ENCODE measurements at regions not wholly inside any gene's neighbourhood (a gene's known extent, or its start where the extent isn't known, plus 50 kb on each side); places are given as distances from the start of the nearest gene placed in this dataset.

DNA sequence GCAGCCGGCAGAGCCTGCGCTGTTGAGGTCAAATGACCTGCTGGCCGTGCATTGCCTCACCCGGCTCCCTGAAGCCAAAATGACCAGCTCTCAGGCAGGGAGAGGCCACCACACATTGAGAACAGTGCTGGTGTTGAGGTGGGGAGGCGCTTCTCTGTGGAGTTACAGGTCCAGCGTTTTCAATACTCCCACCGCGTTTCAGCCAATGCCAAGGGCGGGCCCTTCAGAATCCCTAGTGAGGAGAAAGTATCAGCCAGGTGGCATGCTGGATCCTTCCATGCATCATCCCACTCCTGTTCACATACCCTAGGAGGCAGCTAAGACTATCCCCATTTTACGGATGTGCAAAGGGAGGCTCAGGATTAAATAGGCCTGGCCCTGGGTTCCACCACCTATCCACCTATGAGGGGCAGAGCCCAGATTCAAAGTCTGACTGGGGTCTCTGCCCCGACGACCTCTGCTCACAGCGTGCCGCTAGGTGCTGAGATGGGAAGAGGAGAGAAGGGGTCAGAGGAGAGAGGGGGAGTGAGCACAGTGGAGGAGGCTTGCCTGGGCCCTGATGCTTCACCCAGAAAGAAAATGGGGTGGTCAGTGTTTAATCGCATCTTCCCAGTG lies 137.6 kb upstream of the ID2 start:
- Mint-ChIP-seq H3K27ac (no peak overlapping the region), H3K9me3 (no peaks in the 10 kb centered on the region), H3K4me1 (ENCODE audit: low read depth) (peaks cover 21% of the 10 kb centered on the region), H3K36me3 (ENCODE audit: low read depth) (no peaks in the 10 kb centered on the region), H3K4me3 (no peak overlapping the region), H3K27me3 (ENCODE audit: insufficient read depth) (peaks cover 20% of the 10 kb centered on the region)
- TF ChIP-seq, protein P1, sequence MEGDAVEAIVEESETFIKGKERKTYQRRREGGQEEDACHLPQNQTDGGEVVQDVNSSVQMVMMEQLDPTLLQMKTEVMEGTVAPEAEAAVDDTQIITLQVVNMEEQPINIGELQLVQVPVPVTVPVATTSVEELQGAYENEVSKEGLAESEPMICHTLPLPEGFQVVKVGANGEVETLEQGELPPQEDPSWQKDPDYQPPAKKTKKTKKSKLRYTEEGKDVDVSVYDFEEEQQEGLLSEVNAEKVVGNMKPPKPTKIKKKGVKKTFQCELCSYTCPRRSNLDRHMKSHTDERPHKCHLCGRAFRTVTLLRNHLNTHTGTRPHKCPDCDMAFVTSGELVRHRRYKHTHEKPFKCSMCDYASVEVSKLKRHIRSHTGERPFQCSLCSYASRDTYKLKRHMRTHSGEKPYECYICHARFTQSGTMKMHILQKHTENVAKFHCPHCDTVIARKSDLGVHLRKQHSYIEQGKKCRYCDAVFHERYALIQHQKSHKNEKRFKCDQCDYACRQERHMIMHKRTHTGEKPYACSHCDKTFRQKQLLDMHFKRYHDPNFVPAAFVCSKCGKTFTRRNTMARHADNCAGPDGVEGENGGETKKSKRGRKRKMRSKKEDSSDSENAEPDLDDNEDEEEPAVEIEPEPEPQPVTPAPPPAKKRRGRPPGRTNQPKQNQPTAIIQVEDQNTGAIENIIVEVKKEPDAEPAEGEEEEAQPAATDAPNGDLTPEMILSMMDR (IDR thresholded peaks at IDR 0.05): no peak
- DNase-seq: no peak

DNA sequence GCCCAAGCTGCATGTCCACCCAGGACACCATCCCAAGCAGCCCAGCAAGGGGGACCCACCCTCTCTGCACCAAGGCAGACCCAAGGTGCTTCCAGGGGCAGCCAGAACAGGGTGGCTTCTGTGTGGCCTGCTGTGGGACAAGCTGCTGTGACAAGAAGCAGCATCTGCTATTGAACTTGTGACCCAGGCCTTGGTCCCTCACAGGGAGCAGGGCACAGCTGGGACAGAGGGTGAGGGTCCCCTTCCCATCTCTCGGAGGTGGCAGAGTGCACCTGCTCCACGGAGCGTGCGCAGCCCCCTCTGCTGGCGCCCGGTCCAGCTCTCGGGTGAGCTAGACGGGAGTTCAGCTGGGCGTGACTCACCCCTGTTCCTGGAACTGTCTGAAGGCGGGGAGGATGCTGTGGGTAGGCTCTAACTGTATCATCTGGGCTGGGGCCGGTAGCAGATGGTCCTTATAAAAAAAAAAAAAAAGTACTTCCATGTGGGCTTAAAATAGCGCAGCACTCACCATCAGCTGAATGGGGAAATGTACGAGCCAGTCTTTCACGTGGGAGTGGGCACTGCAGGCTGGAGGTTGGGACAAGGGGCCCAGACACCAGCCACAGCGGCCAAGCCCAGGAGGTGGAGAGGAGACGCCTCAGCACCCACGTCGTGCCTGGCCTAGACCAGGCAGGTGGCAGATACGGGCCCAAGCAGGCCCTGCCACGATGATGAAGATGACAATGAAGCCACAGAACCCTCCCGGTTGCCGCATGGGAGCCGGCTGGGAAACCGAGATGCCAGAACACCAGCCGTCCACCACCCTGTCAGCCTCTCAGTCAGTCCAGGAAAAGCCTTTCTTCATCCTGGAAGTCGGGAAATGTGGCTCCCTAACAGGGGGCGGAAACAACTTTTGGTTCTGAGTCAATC lies 136.8 kb upstream of the ID2 start:
- Mint-ChIP-seq H3K36me3 (ENCODE audit: low read depth) (no peaks in the 10 kb centered on the region), H3K4me3 (no peak overlapping the region), H3K4me1 (ENCODE audit: low read depth) (peaks cover 21% of the 10 kb centered on the region), H3K27me3 (ENCODE audit: insufficient read depth) (peaks cover 19% of the 10 kb centered on the region), H3K27ac (no peak overlapping the region), H3K9me3 (no peaks in the 10 kb centered on the region)
- TF ChIP-seq, protein P1 (IDR thresholded peaks at IDR 0.05): peak; percentile 72
- DNase-seq: peak; percentile 68

DNA sequence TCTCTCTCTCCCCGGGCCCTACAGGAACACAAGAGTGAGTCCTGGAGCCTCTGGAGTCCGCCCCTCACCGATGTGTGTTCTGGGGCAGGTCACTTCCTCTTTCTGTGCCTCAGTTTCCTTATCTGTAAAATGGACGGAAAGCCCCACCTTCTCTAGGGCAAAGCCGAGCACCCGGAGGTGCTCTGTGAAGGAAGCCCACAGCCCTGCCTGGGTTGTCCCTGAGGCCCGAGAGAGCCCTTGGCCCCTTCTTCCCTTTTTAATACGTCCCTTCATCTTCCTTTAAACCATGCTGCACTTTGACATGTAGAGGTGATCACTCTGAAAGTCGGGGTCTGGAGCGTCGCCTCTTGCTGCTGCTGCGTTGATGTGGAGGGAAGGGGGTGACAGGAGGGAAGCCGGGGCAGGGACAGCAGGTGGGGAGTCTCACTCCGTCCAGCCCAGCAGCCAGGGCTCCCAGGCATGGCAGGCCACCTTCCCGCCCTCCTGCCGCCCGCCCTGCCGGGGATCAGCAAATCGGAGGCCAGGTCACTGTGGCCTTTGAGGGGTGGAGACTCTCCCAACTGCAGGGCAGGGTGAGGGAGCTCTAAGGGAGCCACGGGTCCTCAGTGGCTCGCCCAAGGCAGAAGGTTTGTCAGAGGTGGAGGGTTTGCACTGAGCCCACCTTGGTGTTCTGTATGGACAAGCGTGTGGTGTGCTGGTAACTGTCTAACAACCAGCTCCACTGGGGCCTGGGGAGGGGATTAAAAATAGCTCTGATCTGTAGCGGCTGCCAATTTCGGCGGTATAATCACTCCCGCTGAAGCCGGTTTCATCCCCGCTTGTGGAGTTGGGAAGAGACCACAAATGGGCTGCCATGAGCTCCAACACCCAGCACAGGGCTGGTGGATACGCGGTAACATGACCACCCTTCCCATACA lies 135.9 kb upstream of the ID2 start:
- H3K4me1 Mint-ChIP-seq (ENCODE audit: low read depth): peaks cover 21% of the 10 kb centered on the region
- H3K27me3 Mint-ChIP-seq (ENCODE audit: insufficient read depth): peaks cover 20% of the 10 kb centered on the region
- H3K36me3 Mint-ChIP-seq (ENCODE audit: low read depth): no peaks in the 10 kb centered on the region
- no peak overlapping the region for H3K4me3 Mint-ChIP-seq
- H3K27ac Mint-ChIP-seq: no peak overlapping the region
- TF ChIP-seq, protein P1 (IDR thresholded peaks at IDR 0.05): no peak
- no peak for DNase-seq
- H3K9me3 Mint-ChIP-seq: no peaks in the 10 kb centered on the region

DNA sequence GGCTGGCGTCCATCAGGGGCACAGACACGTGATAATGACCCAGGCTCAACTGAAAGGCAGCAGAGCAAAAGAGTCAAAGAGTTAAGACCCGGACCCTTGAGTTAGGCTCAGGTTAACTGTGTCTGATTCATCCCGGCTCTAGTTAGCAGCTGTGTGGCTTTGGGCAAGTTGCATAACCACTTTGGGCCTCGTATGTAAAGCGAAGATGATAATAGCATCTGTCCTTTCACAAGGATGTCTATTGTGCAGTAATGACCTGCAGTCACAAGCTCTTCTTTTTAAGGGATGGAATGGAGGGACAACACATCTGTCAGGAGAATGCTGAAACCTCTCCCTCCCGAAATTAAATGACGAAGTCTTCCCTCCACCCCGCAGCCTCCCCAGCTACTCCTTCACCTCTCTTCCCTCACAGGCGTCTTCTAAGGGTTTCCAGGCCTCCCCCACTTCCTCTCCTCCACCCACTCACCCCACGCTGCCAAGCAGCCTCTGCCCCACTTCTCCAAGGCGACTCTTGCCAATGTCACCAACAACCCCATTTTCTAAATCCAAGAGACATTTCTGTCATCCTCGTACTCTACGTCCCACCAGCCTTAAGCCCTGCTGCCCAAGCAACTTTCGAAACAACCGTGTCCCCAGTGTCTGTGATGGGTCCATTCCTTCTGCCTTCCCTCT lies 135.1 kb upstream of the ID2 start:
- Mint-ChIP-seq H3K36me3 (ENCODE audit: low read depth) (no peaks in the 10 kb centered on the region), H3K9me3 (no peaks in the 10 kb centered on the region), H3K4me1 (ENCODE audit: low read depth) (peaks cover 21% of the 10 kb centered on the region), H3K4me3 (no peak overlapping the region), H3K27me3 (ENCODE audit: insufficient read depth) (peaks cover 14% of the 10 kb centered on the region), H3K27ac (no peak overlapping the region)
- no peak for DNase-seq
- TF ChIP-seq, protein P1 (IDR thresholded peaks at IDR 0.05): no peak

Data from HFFc6 (cell line).